Testis (tissue), 2 donors: ENCODE measurements at regions not wholly inside any gene's neighbourhood (a gene's known extent, or its start where the extent isn't known, plus 50 kb on each side); places are given as distances from the start of the nearest gene placed in this dataset.

ENCODE experiments used
- DNase-seq: peaks from one replicate; pipeline ENCODE4 v3.0.0-alpha.2; 2019
- H3K27ac ChIP-seq, 2 donors: fragments of 200-600 bp; sonication (generic); one replicate each; pipeline ENCODE4 v1.5.1; 2019
- H3K27me3 ChIP-seq: fragments of 200-600 bp; sonication (generic); one replicate; pipeline ENCODE4 v1.5.1; 2019
- H3K36me3 ChIP-seq: fragments of 200-600 bp; sonication (generic); one replicate; pipeline ENCODE4 v1.5.1; 2017; ENCODE audit warnings: low read depth; ENCODE audit errors: missing control alignments
- H3K4me1 ChIP-seq: fragments of 200-600 bp; sonication (generic); one replicate; pipeline ENCODE4 v1.5.1; 2019
- H3K4me3 ChIP-seq, 2 donors: fragments of 200-600 bp; sonication (generic); one replicate each; pipeline ENCODE4 v1.5.1; 2017 to 2019
- H3K9me3 ChIP-seq: fragments of 200-600 bp; sonication (generic); one replicate; pipeline ENCODE4 v1.5.1; 2017
- CTCF ChIP-seq, 3 experiments: fragments of 450-650 bp in 2 of 3; fragments of 200-600 bp in 1 of 3; sonication (generic) in 1 of 3; IDR thresholded peaks; one replicate each; pipeline ENCODE4 v1.5.1; 2016 to 2019; ENCODE audit warnings: antibody characterized with exemption in 3 of 3, mild to moderate bottlenecking in 2 of 3, moderate library complexity in 1 of 3
- POLR2A ChIP-seq: fragments of 450-650 bp; IDR thresholded peaks from one replicate; pipeline ENCODE4 v1.6.1; 2017; ENCODE audit warnings: antibody characterized with exemption, mild to moderate bottlenecking, moderate library complexity
- WGBS, 2 donors: methylation state at CpG; one replicate each; pipeline ENCODE4 v1.1.5; 2018; 5-methylcytosine and 5-hydroxymethylcytosine counted together
- intact Hi-C: fragments of 100-400 bp; cut with DNase I; formaldehyde crosslinking; loops from one replicate; pipeline ENCODE4 v1.15.1; 2023; ENCODE audit warnings: low total_unique reads

DNA sequence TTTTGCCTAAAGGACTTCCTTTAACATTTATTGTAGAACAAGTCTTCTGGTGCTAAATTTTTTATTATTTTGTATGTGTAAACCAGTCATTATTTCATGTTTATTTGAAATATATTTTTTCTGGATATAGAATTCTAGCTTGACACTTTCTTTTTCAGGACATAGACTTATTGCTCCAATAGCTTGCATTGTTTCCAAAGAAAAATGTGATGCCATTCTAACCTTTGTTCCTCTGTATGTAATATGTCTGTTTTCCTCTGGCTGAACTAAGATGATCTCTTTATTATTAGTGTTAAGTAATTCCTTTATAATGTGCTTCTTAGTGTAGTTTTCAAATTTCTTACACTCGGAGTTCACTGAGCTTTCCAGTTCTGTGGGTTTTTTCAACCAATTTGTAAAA is 174.1 kb upstream of the STARD13 start:
- peaks cover under 1% of the 10 kb centered on the region for H3K4me1 ChIP-seq
- no peaks in the 10 kb centered on the region for H3K36me3 ChIP-seq
- H3K27ac ChIP-seq, result no peak overlapping the region
- intact Hi-C loops, result no loop called here
- WGBS, 2 donors, result 95 to 100% methylated on average over 1 of the region's 1 CpG
- H3K4me3 ChIP-seq, result no peak overlapping the region
- TF ChIP-seq CTCF (IDR thresholded peaks at IDR 0.05), result no peak
- TF ChIP-seq POLR2A, result no peak
- no peaks in the 10 kb centered on the region for H3K9me3 ChIP-seq
- no peak for DNase-seq
- H3K27me3 ChIP-seq, result no peaks in the 10 kb centered on the region

GRCh38 chr13:33462109-33462508 is 176.6 kb upstream of the STARD13 start:
- 70 to 72% methylated on average over 4 of the region's 4 CpGs for WGBS, 2 donors
- intact Hi-C loops, result no loop called here

DNA sequence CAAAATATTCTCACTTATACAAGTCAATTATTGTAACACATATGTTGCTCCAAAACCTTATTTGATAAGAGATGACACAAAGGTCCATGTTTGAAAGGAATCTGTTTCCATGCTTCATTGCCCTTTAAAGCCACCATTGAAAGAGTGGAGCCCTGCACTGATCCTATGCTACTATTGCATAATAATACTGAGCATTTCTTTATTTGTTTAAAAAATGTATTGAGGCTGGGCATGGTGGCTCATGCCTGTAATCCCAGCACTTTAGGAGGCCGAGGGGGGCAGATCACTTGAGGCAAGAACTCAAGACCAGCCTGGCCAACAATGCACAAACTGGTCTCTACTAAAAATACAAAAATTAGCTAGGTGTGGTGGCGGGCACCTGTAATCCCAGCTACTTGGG is 178.8 kb upstream of the STARD13 start:
- Histone ChIP-seq H3K9me3 (no peaks in the 10 kb centered on the region), H3K27ac (no peak overlapping the region), H3K4me3 (no peak overlapping the region), H3K36me3 (no peaks in the 10 kb centered on the region), H3K4me1 (no peaks in the 10 kb centered on the region), H3K27me3 (no peaks in the 10 kb centered on the region)
- intact Hi-C loops, result no loop called here
- TF ChIP-seq POLR2A (no peak), CTCF (IDR thresholded peaks at IDR 0.05) (no peak)
- DNase-seq, result no peak
- 46 to 81% methylated on average over 2 of the region's 2 CpGs for WGBS, 2 donors

More at GRCh38 chr13:33462109-33462508, 176.6 kb upstream of the STARD13 start:
- no peak for DNase-seq
- Histone ChIP-seq H3K36me3 (no peaks in the 10 kb centered on the region), H3K27me3 (no peaks in the 10 kb centered on the region), H3K4me3 (no peak overlapping the region), H3K4me1 (no peaks in the 10 kb centered on the region), H3K27ac (no peak overlapping the region), H3K9me3 (no peaks in the 10 kb centered on the region)
- TF ChIP-seq CTCF (IDR thresholded peaks at IDR 0.05) (no peak), POLR2A (no peak)

DNA sequence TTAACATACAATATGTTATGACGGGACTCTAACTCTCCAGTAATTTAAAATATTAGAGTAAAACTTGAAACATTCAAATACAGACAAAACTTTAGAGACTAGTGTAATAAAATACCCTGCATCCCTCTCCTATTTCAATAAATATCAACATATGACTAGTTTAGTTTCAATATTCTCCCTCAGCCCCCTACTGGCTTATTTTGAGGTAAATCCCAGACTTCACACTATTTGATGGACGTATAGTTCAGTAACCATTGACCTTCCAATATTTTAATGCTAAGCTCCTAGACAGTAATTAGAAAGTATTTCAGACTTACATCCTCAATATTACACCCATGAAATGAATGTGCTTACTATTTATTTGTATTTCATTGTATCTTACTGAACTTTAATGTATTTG is 180.7 kb upstream of the STARD13 start:
- WGBS, 2 donors, result 85 to 87% methylated on average over 2 of the region's 2 CpGs
- no peaks in the 10 kb centered on the region for H3K4me1 ChIP-seq
- H3K4me3 ChIP-seq, result no peak overlapping the region
- DNase-seq, result no peak
- H3K9me3 ChIP-seq, result no peaks in the 10 kb centered on the region
- no peaks in the 10 kb centered on the region for H3K27me3 ChIP-seq
- intact Hi-C loops, result no loop called here
- TF ChIP-seq CTCF (IDR thresholded peaks at IDR 0.05) (no peak), POLR2A (no peak)
- H3K27ac ChIP-seq, result no peak overlapping the region
- no peaks in the 10 kb centered on the region for H3K36me3 ChIP-seq

GRCh38 chr13:33467556-33467955 is 182.0 kb upstream of the STARD13 start:
- no peak for DNase-seq
- Histone ChIP-seq H3K4me3 (no peak overlapping the region), H3K9me3 (no peaks in the 10 kb centered on the region), H3K27ac (no peak overlapping the region), H3K27me3 (no peaks in the 10 kb centered on the region), H3K4me1 (no peaks in the 10 kb centered on the region), H3K36me3 (no peaks in the 10 kb centered on the region)
- intact Hi-C loops, result no loop called here
- WGBS, 2 donors, result 79 to 91% methylated on average over 3 of the region's 3 CpGs
- TF ChIP-seq CTCF (IDR thresholded peaks at IDR 0.05), result no peak
- no peak for TF ChIP-seq POLR2A
